ENCODE measurements at regions not wholly inside any gene's neighbourhood (a gene's known extent, or its start where the extent isn't known, plus 50 kb on each side); places are given as distances from the start of the nearest gene placed in this dataset.

DNA sequence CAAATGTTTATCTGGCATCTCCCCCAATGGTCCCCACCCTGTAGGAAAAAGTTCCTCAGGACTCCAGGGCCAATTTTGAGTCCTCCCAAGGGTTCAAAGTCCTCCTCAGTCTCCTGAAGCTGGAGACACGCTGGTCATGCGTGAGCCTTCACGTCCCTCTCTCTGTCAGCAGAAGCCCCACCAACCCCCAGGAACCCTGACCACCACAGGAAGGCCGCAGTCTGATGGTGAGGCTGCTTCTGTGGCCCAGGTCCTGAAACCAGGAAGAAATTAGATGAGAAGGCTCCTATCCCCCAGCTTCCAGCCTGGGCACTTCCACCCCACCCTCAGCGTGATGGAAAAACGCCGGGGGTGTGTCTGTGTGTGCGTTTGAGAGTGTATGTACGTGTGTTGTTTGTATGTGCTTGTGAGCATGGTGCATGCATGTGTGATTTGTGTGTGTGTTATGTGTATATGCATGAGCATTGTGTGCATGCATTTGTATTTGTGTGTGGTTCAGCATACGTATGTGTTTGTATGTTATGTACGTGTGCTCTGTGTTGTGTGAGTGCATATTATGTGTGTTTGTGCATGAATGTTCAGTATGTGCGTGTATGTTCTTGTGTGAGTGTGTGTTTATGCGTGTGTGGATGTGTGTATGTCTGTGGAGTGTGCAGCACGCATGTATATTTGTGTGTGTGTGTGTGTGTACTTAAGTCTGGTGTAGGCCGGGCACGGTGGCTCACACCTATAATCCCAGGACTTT, 92.5 kb downstream of the SIK1 start:
- TF ChIP-seq, protein P1, sequence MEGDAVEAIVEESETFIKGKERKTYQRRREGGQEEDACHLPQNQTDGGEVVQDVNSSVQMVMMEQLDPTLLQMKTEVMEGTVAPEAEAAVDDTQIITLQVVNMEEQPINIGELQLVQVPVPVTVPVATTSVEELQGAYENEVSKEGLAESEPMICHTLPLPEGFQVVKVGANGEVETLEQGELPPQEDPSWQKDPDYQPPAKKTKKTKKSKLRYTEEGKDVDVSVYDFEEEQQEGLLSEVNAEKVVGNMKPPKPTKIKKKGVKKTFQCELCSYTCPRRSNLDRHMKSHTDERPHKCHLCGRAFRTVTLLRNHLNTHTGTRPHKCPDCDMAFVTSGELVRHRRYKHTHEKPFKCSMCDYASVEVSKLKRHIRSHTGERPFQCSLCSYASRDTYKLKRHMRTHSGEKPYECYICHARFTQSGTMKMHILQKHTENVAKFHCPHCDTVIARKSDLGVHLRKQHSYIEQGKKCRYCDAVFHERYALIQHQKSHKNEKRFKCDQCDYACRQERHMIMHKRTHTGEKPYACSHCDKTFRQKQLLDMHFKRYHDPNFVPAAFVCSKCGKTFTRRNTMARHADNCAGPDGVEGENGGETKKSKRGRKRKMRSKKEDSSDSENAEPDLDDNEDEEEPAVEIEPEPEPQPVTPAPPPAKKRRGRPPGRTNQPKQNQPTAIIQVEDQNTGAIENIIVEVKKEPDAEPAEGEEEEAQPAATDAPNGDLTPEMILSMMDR (IDR thresholded peaks at IDR 0.05) = no peak
- TF ChIP-seq REST (IDR thresholded peaks at IDR 0.05; ENCODE audit: low read depth, low read length) (no peak), ZBTB33 (IDR thresholded peaks at IDR 0.05; ENCODE audit: borderline replicate concordance, low read depth) (no peak), SMC3 (IDR thresholded peaks at IDR 0.05; ENCODE audit: low read depth, low read length) (no peak), TAF1 (IDR thresholded peaks at IDR 0.05; ENCODE audit: borderline replicate concordance, low read depth, low read length) (no peak), RAD21 (IDR thresholded peaks at IDR 0.05; ENCODE audit: low read length) (no peak), MEF2A (IDR thresholded peaks at IDR 0.05; ENCODE audit: borderline replicate concordance, low read depth) (no peak), EZH2phosphoT487 (IDR thresholded peaks at IDR 0.05; ENCODE audit: borderline replicate concordance, low read depth) (no peak)
- TF ChIP-seq, protein P2, sequence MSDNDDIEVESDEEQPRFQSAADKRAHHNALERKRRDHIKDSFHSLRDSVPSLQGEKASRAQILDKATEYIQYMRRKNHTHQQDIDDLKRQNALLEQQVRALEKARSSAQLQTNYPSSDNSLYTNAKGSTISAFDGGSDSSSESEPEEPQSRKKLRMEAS (IDR thresholded peaks at IDR 0.05; ENCODE audit: low read depth) = no peak

All from SK-N-SH (cell line).